ENCODE measurements at regions not wholly inside any gene's neighbourhood (a gene's known extent, or its start where the extent isn't known, plus 50 kb on each side); places are given as distances from the start of the nearest gene placed in this dataset.

DNA sequence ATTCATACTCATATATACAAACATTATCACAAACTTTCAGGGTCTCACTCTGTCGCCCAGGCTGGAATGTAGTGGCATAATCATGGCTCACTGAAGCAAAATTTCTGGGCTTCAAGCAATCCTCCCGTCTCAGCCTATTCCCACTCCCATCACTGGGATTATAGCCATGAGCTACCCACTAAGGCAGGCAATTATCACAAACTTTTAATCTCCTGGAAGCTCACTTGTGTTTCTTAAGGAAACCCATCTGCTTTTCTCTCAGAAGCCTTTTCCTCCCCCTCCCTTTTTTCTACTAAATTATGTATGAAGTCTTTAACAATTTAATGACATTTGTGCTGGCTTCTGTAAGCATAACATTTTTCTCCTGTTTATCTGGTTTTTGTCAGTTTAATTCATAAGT lies 170.5 kb downstream of the AREG start:
- H3K27me3 Mint-ChIP-seq, result peaks cover 3% of the 10 kb centered on the region
- ATAC-seq (replicated peaks), result no peak
- H3K27ac Mint-ChIP-seq, result no peak overlapping the region
- H3K9me3 Mint-ChIP-seq, result no peaks in the 10 kb centered on the region
- H3K36me3 Mint-ChIP-seq (ENCODE audit: low read depth), result no peaks in the 10 kb centered on the region
- H3K4me3 Mint-ChIP-seq, result no peak overlapping the region
- no peaks in the 10 kb centered on the region for H3K4me1 Mint-ChIP-seq

- no peak overlapping the region for H3K27ac Mint-ChIP-seq
- H3K4me1 Mint-ChIP-seq, result no peaks in the 10 kb centered on the region
- no peak for ATAC-seq (replicated peaks)
- no peak overlapping the region for H3K4me3 Mint-ChIP-seq
- H3K36me3 Mint-ChIP-seq (ENCODE audit: low read depth), result no peaks in the 10 kb centered on the region
- H3K27me3 Mint-ChIP-seq, result peaks cover 3% of the 10 kb centered on the region
- no peaks in the 10 kb centered on the region for H3K9me3 Mint-ChIP-seq
Measured at GRCh38 chr4:74618166-74618565, 173.2 kb downstream of the AREG start.

DNA sequence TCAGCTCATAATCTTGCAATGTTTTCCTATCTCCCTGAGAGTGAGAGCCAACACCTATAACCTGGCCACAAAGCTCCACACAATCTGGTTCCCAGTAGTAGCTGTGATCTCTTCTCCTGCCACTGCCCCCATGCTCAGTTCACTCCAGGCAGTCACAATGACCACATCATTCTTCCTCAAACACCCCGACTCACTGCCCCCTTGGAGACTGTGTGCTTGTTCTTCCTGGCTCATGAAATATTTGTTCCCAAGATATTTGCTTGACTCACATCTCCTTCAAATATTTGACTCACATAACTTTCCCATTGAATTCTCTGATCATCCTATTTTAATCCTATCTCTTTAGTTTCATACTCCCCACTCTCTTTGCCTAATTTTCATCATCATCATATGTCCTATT lies 173.7 kb downstream of the AREG start:
- Mint-ChIP-seq H3K4me3 (no peak overlapping the region), H3K9me3 (no peaks in the 10 kb centered on the region), H3K36me3 (ENCODE audit: low read depth) (no peaks in the 10 kb centered on the region), H3K27me3 (peaks cover 3% of the 10 kb centered on the region), H3K27ac (no peak overlapping the region), H3K4me1 (no peaks in the 10 kb centered on the region)
- no peak for ATAC-seq (replicated peaks)

DNA sequence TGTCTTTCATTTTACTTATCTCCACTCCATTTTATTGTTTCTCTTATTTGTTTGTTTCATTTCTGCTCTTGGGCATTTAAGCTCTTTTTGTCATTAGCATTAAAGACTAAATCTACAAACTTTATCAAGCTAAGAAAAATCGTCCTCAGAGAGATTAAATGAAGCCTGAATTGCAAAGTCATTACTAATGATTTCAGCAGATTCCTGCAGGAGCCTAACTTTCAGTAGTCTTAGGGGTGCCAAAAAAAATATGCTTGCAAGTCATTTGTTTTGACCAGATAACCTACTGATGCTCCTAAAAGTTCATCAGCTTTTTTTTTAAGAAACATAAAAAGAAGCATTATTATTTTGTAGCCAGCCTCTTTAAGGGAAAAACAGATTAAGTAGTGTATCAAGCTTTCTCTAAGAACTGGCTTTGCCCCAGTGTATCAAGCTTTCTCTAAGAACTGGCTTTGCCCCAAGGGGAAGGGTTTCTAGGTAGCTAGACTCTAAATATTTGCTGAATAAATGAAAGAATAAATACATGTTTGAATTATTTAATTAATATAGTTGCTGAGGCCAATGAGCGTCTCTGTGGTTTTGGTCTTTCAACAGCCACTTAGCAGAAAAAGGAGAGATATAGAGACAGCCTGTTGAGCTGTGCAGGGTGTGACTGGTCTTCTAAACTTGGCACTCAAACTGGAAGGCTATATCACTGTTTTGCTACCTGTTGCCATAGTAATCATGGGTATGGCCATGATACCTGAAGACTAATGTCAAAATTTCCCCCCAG lies 174.2 kb downstream of the BTC start:
- no peak overlapping the region for H3K4me3 Mint-ChIP-seq
- no peaks in the 10 kb centered on the region for H3K9me3 Mint-ChIP-seq
- no peak for ATAC-seq (replicated peaks)
- no peak overlapping the region for H3K27ac Mint-ChIP-seq
- no peaks in the 10 kb centered on the region for H3K36me3 Mint-ChIP-seq (ENCODE audit: low read depth)
- no peaks in the 10 kb centered on the region for H3K27me3 Mint-ChIP-seq
- no peaks in the 10 kb centered on the region for H3K4me1 Mint-ChIP-seq

DNA sequence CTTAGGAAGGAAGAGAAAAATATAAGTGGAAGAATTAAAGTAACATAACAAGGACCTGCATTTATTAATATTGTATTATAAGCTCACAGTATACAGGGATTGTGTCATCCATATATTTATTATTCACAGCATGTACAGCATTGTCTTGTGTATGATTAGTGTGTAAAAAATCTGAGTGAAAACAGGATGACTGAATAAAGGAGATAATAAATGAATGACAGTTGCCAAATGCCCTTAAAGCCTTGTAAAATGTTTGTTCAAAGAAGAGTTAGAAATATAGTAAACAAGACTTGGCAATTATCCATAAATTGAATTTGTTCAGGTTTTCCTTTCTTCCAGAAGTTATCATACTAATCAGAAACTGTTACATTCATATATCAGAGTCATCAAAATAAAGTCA lies 172.7 kb downstream of the BTC start:
- Mint-ChIP-seq H3K36me3 (ENCODE audit: low read depth) (no peaks in the 10 kb centered on the region), H3K27ac (no peak overlapping the region), H3K4me3 (no peak overlapping the region), H3K27me3 (no peaks in the 10 kb centered on the region), H3K9me3 (no peaks in the 10 kb centered on the region), H3K4me1 (no peaks in the 10 kb centered on the region)
- no peak for ATAC-seq (replicated peaks)

DNA sequence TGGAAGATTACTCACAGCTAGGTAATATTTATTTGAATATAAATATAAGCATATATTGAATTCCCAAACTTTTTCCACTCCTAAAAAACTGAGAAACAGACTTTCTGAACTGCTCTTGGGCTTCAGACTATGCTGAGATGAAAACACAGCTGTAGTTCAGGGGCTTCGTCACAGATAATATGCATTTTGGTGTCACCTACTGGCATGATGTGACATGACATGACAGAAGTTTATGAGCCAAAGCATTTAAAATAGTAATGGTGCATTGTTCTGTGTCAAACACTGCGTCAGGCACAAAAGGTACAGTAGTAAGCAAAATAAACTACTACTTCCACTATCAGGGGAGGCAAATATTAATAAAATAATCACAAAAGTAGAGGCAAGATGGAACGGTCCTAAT lies 171.3 kb downstream of the BTC start:
- Mint-ChIP-seq H3K27ac (no peak overlapping the region), H3K4me3 (no peak overlapping the region), H3K4me1 (no peaks in the 10 kb centered on the region), H3K27me3 (no peaks in the 10 kb centered on the region), H3K9me3 (no peaks in the 10 kb centered on the region), H3K36me3 (ENCODE audit: low read depth) (no peaks in the 10 kb centered on the region)
- ATAC-seq (replicated peaks), result peak; percentile 28

- Mint-ChIP-seq H3K36me3 (ENCODE audit: low read depth) (no peaks in the 10 kb centered on the region), H3K4me1 (no peaks in the 10 kb centered on the region), H3K4me3 (no peak overlapping the region), H3K27ac (no peak overlapping the region), H3K9me3 (no peaks in the 10 kb centered on the region), H3K27me3 (no peaks in the 10 kb centered on the region)
- ATAC-seq (replicated peaks), result peak; percentile 74
Measured at GRCh38 chr4:74624351-74625151, 169.8 kb downstream of the BTC start.

DNA sequence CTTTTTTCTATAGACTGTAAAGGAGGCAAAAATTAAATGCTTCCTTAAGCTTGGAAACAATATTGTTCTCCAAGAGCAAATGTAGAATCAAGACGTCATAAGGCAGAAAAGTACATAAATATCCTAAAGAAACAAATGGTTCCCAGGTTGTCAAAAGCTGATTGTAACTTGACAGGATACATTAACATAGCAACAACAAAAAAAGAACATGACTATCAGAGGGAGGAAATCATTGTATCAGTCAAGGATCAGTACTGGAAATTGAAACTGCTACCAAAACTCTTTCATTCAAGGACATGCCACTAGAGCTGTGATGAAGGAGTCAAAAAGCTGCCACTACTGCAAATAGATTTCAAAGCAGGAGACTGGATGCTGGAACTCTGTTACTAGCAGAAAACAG lies 168.3 kb downstream of the BTC start:
- peaks cover 4% of the 10 kb centered on the region for H3K4me1 Mint-ChIP-seq
- H3K27ac Mint-ChIP-seq, result no peak overlapping the region

DNA sequence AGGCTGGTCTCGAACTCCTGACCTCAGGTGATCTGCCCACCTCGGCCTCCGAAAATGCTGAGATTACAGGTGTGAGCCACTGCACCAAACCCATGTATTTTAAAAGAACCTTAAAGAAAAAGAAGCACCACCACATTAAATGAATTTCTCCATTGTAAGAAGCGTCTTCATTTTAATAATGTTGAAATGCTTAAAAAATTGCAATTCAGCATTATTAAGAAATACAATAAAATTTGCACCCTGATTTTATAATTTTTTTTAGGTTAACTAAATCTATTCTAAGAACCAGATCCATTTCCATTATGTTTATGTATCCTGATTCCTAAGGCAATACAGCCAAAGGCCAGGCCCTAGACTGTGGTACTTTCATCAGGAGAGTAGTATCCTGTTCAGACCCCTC lies 167.2 kb downstream of the BTC start:
- Mint-ChIP-seq H3K36me3 (ENCODE audit: low read depth) (no peaks in the 10 kb centered on the region), H3K27me3 (no peaks in the 10 kb centered on the region), H3K4me3 (no peak overlapping the region), H3K9me3 (no peaks in the 10 kb centered on the region), H3K27ac (no peak overlapping the region), H3K4me1 (peaks cover 4% of the 10 kb centered on the region)
- ATAC-seq (replicated peaks), result no peak

More for the DNA sequence above, 168.3 kb downstream of the BTC start:
- Mint-ChIP-seq H3K27me3 (no peaks in the 10 kb centered on the region), H3K9me3 (no peaks in the 10 kb centered on the region), H3K36me3 (ENCODE audit: low read depth) (no peaks in the 10 kb centered on the region), H3K4me3 (no peak overlapping the region)
- ATAC-seq (replicated peaks), result peak; percentile 46

DNA sequence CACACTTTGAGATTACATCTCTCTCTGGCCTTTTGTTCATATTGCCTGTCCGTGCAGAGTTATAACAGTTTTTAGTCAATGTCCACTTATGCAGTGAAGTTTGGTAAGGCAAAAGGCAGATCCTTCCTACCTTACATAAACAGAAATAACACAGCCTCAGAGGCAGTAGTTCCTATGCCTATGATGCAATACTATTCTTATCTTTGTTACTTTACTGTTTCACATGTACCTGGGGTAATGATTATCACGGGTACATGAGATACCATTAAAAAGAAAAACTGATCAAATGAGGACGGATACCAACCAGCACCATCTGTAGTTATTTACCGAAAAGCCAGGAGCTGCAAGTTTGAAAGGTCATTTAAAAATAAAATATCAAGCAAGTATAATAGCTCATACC lies 166.8 kb downstream of the BTC start:
- Mint-ChIP-seq H3K9me3 (no peaks in the 10 kb centered on the region), H3K27ac (no peak overlapping the region), H3K4me1 (peaks cover 4% of the 10 kb centered on the region), H3K27me3 (no peaks in the 10 kb centered on the region), H3K4me3 (no peak overlapping the region), H3K36me3 (ENCODE audit: low read depth) (no peaks in the 10 kb centered on the region)
- ATAC-seq (replicated peaks), result no peak

- no peak overlapping the region for H3K27ac Mint-ChIP-seq
- no peaks in the 10 kb centered on the region for H3K9me3 Mint-ChIP-seq
Measured at GRCh38 chr4:74628852-74629620, 165.3 kb downstream of the BTC start.

DNA sequence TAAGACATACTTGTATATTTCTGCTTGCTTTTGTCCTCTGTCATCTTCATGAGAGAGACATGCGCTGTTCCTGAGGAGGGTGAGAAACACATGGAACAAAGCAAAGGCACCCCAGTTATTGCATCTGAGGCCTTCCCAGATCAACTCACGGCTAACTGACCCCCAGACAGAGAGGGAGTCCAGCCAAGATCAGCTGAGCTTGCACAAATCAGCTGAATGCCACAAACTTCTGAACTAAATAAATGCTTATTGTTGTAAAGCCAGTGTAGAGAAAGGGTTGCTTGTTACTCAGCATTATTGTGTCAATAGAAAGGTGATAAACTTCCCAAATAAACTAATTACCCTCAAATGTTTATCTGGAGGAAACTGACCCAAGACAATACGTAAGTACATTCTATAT lies 163.8 kb downstream of the BTC start:
- no peak for ATAC-seq (replicated peaks)
- Mint-ChIP-seq H3K36me3 (ENCODE audit: low read depth) (no peaks in the 10 kb centered on the region), H3K27me3 (peaks cover 3% of the 10 kb centered on the region), H3K4me1 (peaks cover 14% of the 10 kb centered on the region), H3K4me3 (no peak overlapping the region), H3K9me3 (no peaks in the 10 kb centered on the region), H3K27ac (no peak overlapping the region)

More at GRCh38 chr4:74628852-74629620, 165.3 kb downstream of the BTC start:
- Mint-ChIP-seq H3K4me3 (no peak overlapping the region), H3K4me1 (peaks cover 14% of the 10 kb centered on the region), H3K27me3 (peaks cover 3% of the 10 kb centered on the region), H3K36me3 (ENCODE audit: low read depth) (no peaks in the 10 kb centered on the region)
- peak; percentile 33 for ATAC-seq (replicated peaks)

- Mint-ChIP-seq H3K27me3 (peaks cover 3% of the 10 kb centered on the region), H3K9me3 (no peaks in the 10 kb centered on the region), H3K4me1 (peaks cover 14% of the 10 kb centered on the region), H3K27ac (no peak overlapping the region), H3K36me3 (ENCODE audit: low read depth) (no peaks in the 10 kb centered on the region), H3K4me3 (no peak overlapping the region)
- ATAC-seq (replicated peaks), result no peak
Measured at GRCh38 chr4:74631338-74631737, 163.0 kb downstream of the BTC start.

GRCh38 chr4:74631988-74632387 lies 162.3 kb downstream of the BTC start:
- Mint-ChIP-seq H3K9me3 (no peaks in the 10 kb centered on the region), H3K27me3 (peaks cover 3% of the 10 kb centered on the region), H3K27ac (no peak overlapping the region), H3K4me1 (peaks cover 14% of the 10 kb centered on the region), H3K4me3 (no peak overlapping the region), H3K36me3 (ENCODE audit: low read depth) (no peaks in the 10 kb centered on the region)
- ATAC-seq (replicated peaks), result no peak

All from activated T-helper 17 cell treated with anti-CD3 and anti-CD28 coated beads, Interleukin-2, amount 50 U/mL, for 72 hours (primary cell).